Neuronal stem cell (in vitro differentiated cells): ENCODE measurements at regions not wholly inside any gene's neighbourhood (a gene's known extent, or its start where the extent isn't known, plus 50 kb on each side); places are given as distances from the start of the nearest gene placed in this dataset.

Source experiments
- DNase-seq: peaks from one replicate; pipeline ENCODE4 v3.0.0-alpha.2; 2013; ENCODE audit warnings: low spot score
- H2AFZ ChIP-seq: one replicate; pipeline ENCODE4 v1.6.1; 2013; ENCODE audit warnings: mild to moderate bottlenecking, low read length, inconsistent platforms
- H2AK5ac ChIP-seq: 2 replicates; pipeline ENCODE4 v1.6.1; 2013; ENCODE audit warnings: low read depth, mild to moderate bottlenecking, inconsistent platforms, low read length, moderate library complexity, mixed read lengths
- H2BK120ac ChIP-seq: 2 replicates; pipeline ENCODE4 v1.6.1; 2013; ENCODE audit warnings: low read depth, mild to moderate bottlenecking, inconsistent platforms, low read length, moderate library complexity, mixed read lengths
- H2BK12ac ChIP-seq: one replicate; pipeline ENCODE4 v1.6.1; 2013; ENCODE audit warnings: low read length, inconsistent platforms
- H2BK15ac ChIP-seq: 2 replicates; pipeline ENCODE4 v1.6.1; 2013; ENCODE audit warnings: mild to moderate bottlenecking, low read length, inconsistent platforms, mixed read lengths
- H2BK5ac ChIP-seq: one replicate; pipeline ENCODE4 v1.6.1; 2013; ENCODE audit warnings: inconsistent platforms, mild to moderate bottlenecking, low read length, moderate library complexity
- H3K14ac ChIP-seq: one replicate; pipeline ENCODE4 v1.6.1; 2013; ENCODE audit warnings: low read length, inconsistent platforms
- H3K18ac ChIP-seq: 2 replicates; pipeline ENCODE4 v1.6.1; 2013; ENCODE audit warnings: low read length, inconsistent platforms
- H3K23ac ChIP-seq: 2 replicates; pipeline ENCODE4 v1.6.1; 2013; ENCODE audit warnings: low read depth, mild to moderate bottlenecking, mixed read lengths, low read length, inconsistent platforms; ENCODE audit not compliant: poor library complexity
- H3K27ac ChIP-seq: replicated peaks from 3 replicates; pipeline ENCODE4 v1.5.1; 2013; ENCODE audit warnings: low read length, inconsistent platforms
- H3K27me3 ChIP-seq, 3 experiments: 2 replicates each; pipeline ENCODE4 v1.6.1; 2013; ENCODE audit warnings: low read length in 3 of 3, mild to moderate bottlenecking in 2 of 3, inconsistent platforms in 1 of 3, low read depth in 1 of 3, mixed read lengths in 1 of 3, moderate library complexity in 1 of 3; ENCODE audit not compliant: control insufficient read depth in 3 of 3, insufficient read depth in 3 of 3
- H3K36me3 ChIP-seq, 2 donors: replicated peaks in 1 of 2; 2 replicates each; pipeline ENCODE4 v1.6.1; 2013; ENCODE audit warnings: low read length in 2 of 2; ENCODE audit not compliant: control insufficient read depth in 2 of 2, insufficient read depth in 2 of 2
- H3K4ac ChIP-seq: 2 replicates; pipeline ENCODE4 v1.6.1; 2013; ENCODE audit warnings: inconsistent platforms, mild to moderate bottlenecking, low read length, moderate library complexity
- H3K4me1 ChIP-seq, 2 donors: 1 replicate in 1 of 2; 2 replicates in 1 of 2; pipeline ENCODE4 v1.6.1; 2013; ENCODE audit warnings: low read length in 2 of 2, low read depth in 1 of 2; ENCODE audit not compliant: control insufficient read depth in 2 of 2, insufficient read depth in 1 of 2
- H3K4me2 ChIP-seq: one replicate; pipeline ENCODE4 v1.6.1; 2013; ENCODE audit warnings: mild to moderate bottlenecking, low read length, inconsistent platforms; ENCODE audit not compliant: insufficient read depth, poor library complexity, severe bottlenecking
- H3K4me3 ChIP-seq, 2 donors: 2 replicates each; pipeline ENCODE4 v1.5.1; 2013; ENCODE audit warnings: low read length in 2 of 2, mild to moderate bottlenecking in 2 of 2, inconsistent platforms in 1 of 2, moderate library complexity in 1 of 2
- H3K79me1 ChIP-seq: one replicate; pipeline ENCODE4 v1.6.1; 2013; ENCODE audit warnings: low read depth, mild to moderate bottlenecking, inconsistent platforms, low read length, moderate library complexity
- H3K9ac ChIP-seq: one replicate; pipeline ENCODE4 v1.6.1; 2013; ENCODE audit warnings: mild to moderate bottlenecking, low read depth, low read length, inconsistent platforms; ENCODE audit not compliant: poor library complexity
- H3K9me3 ChIP-seq, 2 donors: replicated peaks in 1 of 2; 2 replicates each; pipeline versions ENCODE3 to v1.6.1; 2013; ENCODE audit warnings: low read length in 2 of 2, mild to moderate bottlenecking in 2 of 2, inconsistent platforms in 1 of 2, low read depth in 1 of 2, mixed read lengths in 1 of 2, moderate library complexity in 1 of 2; ENCODE audit not compliant: control insufficient read depth in 2 of 2, insufficient read depth in 1 of 2
- H4K8ac ChIP-seq: one replicate; pipeline ENCODE4 v1.6.1; 2013; ENCODE audit warnings: low read depth, mild to moderate bottlenecking, inconsistent platforms, low read length, moderate library complexity
- H4K91ac ChIP-seq: one replicate; pipeline ENCODE4 v1.6.1; 2013; ENCODE audit warnings: low read length, low read depth, mild to moderate bottlenecking, inconsistent platforms; ENCODE audit not compliant: poor library complexity
- WGBS, 2 donors: extraction: QIAGEN DNeasy Blood & Tissue Kit; methylation state at CpG; one replicate each; pipeline ENCODE4 v1.1.7; 2013; ENCODE audit warnings: missing lambda C conversion rate in 2 of 2, mixed read lengths in 1 of 2; ENCODE audit not compliant: insufficient read length in 2 of 2, insufficient replicate concordance in 1 of 2; ENCODE audit errors: extremely low coverage in 2 of 2; 5-methylcytosine and 5-hydroxymethylcytosine counted together

- H3K4ac ChIP-seq = no peak overlapping the region
- H3K23ac ChIP-seq = no peak overlapping the region
- H2BK5ac ChIP-seq = no peak overlapping the region
- H2AK5ac ChIP-seq = no peak overlapping the region
- H3K9me3 ChIP-seq = peaks cover 0 to 5% of the 10 kb centered on the region in 2 donors
- no peaks in the 10 kb centered on the region for H3K36me3 ChIP-seq
- H3K27me3 ChIP-seq = no peaks in the 10 kb centered on the region
- H2BK15ac ChIP-seq = no peak overlapping the region
- H4K8ac ChIP-seq = no peak overlapping the region
- H2BK12ac ChIP-seq = no peak overlapping the region
- no peak overlapping the region for H2AFZ ChIP-seq
- H3K9ac ChIP-seq = no peak overlapping the region
- no peak overlapping the region for H3K18ac ChIP-seq
- peaks cover 3 to 4% of the 10 kb centered on the region in 2 donors for H3K4me1 ChIP-seq
- H2BK120ac ChIP-seq = no peak overlapping the region
- WGBS, 2 donors = no CpG with 5 or more reads among the region's 6 CpGs
- H3K27ac ChIP-seq = no peak overlapping the region
- no peak overlapping the region for H3K4me3 ChIP-seq
- H3K79me1 ChIP-seq = no peaks in the 10 kb centered on the region
- DNase-seq = no peak
- no peak overlapping the region for H4K91ac ChIP-seq
- H3K14ac ChIP-seq = no peak overlapping the region
- no peak overlapping the region for H3K4me2 ChIP-seq
These were observed 454.9 kb downstream of the LPIN1 start for GRCh38 chr2:12201369-12201768.

- Histone ChIP-seq H3K4me2 (no peak overlapping the region), H3K4me1 (peaks cover 3 to 4% of the 10 kb centered on the region in 2 donors), H2AK5ac (no peak overlapping the region), H3K27ac (no peak overlapping the region), H3K9me3 (peaks cover 0 to 3% of the 10 kb centered on the region in 2 donors), H3K36me3 (no peaks in the 10 kb centered on the region), H3K14ac (no peak overlapping the region), H3K79me1 (no peaks in the 10 kb centered on the region), H2BK15ac (no peak overlapping the region), H3K4me3 (no peak overlapping the region), H3K27me3 (no peaks in the 10 kb centered on the region), H3K9ac (no peak overlapping the region), H2BK12ac (no peak overlapping the region), H2BK120ac (no peak overlapping the region), H4K8ac (no peak overlapping the region), H3K18ac (no peak overlapping the region), H2AFZ (no peak overlapping the region), H3K4ac (no peak overlapping the region), H3K23ac (no peak overlapping the region), H2BK5ac (no peak overlapping the region), H4K91ac (no peak overlapping the region)
- WGBS, 2 donors = no CpG with 5 or more reads among the region's 12 CpGs
- no peak for DNase-seq
These were observed 456.1 kb downstream of the LPIN1 start for GRCh38 chr2:12202313-12203075.

GRCh38 chr2:12203528-12203927 lies 457.1 kb downstream of the LPIN1 start:
- Histone ChIP-seq H2BK120ac (no peak overlapping the region), H3K36me3 (no peaks in the 10 kb centered on the region), H2AK5ac (no peak overlapping the region), H3K4me3 (no peak overlapping the region), H3K9me3 (no peaks in the 10 kb centered on the region), H2BK15ac (no peak overlapping the region), H2AFZ (peak overlapping the region; percentile 42), H2BK5ac (no peak overlapping the region), H2BK12ac (no peak overlapping the region), H3K4me1 (peaks cover 3 to 4% of the 10 kb centered on the region in 2 donors), H3K27ac (no peak overlapping the region), H3K9ac (no peak overlapping the region), H3K18ac (no peak overlapping the region), H3K4ac (no peak overlapping the region), H3K23ac (no peak overlapping the region), H3K27me3 (no peaks in the 10 kb centered on the region), H3K14ac (no peak overlapping the region), H3K79me1 (no peaks in the 10 kb centered on the region), H4K8ac (no peak overlapping the region), H3K4me2 (no peak overlapping the region), H4K91ac (no peak overlapping the region)
- no CpG with 5 or more reads among the region's 2 CpGs for WGBS, 2 donors
- DNase-seq = no peak

- Histone ChIP-seq H3K27ac (no peak overlapping the region), H2AFZ (no peak overlapping the region), H3K23ac (no peak overlapping the region), H3K4ac (no peak overlapping the region), H3K9ac (no peak overlapping the region), H4K91ac (no peak overlapping the region), H4K8ac (no peak overlapping the region), H2AK5ac (no peak overlapping the region), H2BK12ac (no peak overlapping the region), H2BK120ac (no peak overlapping the region), H3K4me3 (no peak overlapping the region), H2BK5ac (no peak overlapping the region), H3K14ac (no peak overlapping the region), H2BK15ac (no peak overlapping the region), H3K4me1 (peaks cover 3 to 4% of the 10 kb centered on the region in 2 donors), H3K18ac (no peak overlapping the region), H3K27me3 (no peaks in the 10 kb centered on the region), H3K79me1 (no peaks in the 10 kb centered on the region), H3K4me2 (no peak overlapping the region), H3K9me3 (no peaks in the 10 kb centered on the region), H3K36me3 (no peaks in the 10 kb centered on the region)
- WGBS, 2 donors = no CpG with 5 or more reads among the region's 3 CpGs
- no peak for DNase-seq
These were observed 458.7 kb downstream of the LPIN1 start for GRCh38 chr2:12205086-12205485.
